ENCODE measurements at regions not wholly inside any gene's neighbourhood (a gene's known extent, or its start where the extent isn't known, plus 50 kb on each side); places are given as distances from the start of the nearest gene placed in this dataset.
"Not testable (repeated sequence)": the region's sequence is repeated elsewhere in the genome, so short reads cannot be mapped to it uniquely, and the experiment has no call there.

GRCh38 chr19:27861411-27861975 is 1351.5 kb downstream of the UQCRFS1 start:
- Mint-ChIP-seq H3K9me3 (peaks cover 72% of the 10 kb centered on the region), H3K4me3 (no peak overlapping the region), H3K36me3 (no peaks in the 10 kb centered on the region), H3K4me1 (no peaks in the 10 kb centered on the region), H3K27ac (no peak overlapping the region), H3K27me3 (no peaks in the 10 kb centered on the region)
- CTCF ChIA-PET: no interaction called here
- no peak for DNase-seq

GRCh38 chr19:27860309-27860934 is 1352.5 kb downstream of the UQCRFS1 start:
- no peaks in the 10 kb centered on the region for H3K4me1 Mint-ChIP-seq
- no peak overlapping the region for H3K4me3 Mint-ChIP-seq
- CTCF ChIA-PET: no interaction called here
- H3K27me3 Mint-ChIP-seq: no peaks in the 10 kb centered on the region
- H3K27ac Mint-ChIP-seq: no peak overlapping the region
- no peaks in the 10 kb centered on the region for H3K36me3 Mint-ChIP-seq
- no peak for DNase-seq
- H3K9me3 Mint-ChIP-seq: peaks cover 72% of the 10 kb centered on the region

- no peaks in the 10 kb centered on the region for H3K36me3 Mint-ChIP-seq
- no peak for DNase-seq
- H3K4me1 Mint-ChIP-seq: no peaks in the 10 kb centered on the region
- no peak overlapping the region for H3K27ac Mint-ChIP-seq
- CTCF ChIA-PET: no interaction called here
- H3K4me3 Mint-ChIP-seq: no peak overlapping the region
- peaks cover 70% of the 10 kb centered on the region for H3K9me3 Mint-ChIP-seq
- H3K27me3 Mint-ChIP-seq: no peaks in the 10 kb centered on the region
Measured at GRCh38 chr19:27859689-27860088, 1353.3 kb downstream of the UQCRFS1 start.

- Mint-ChIP-seq H3K9me3 (peaks cover 70% of the 10 kb centered on the region), H3K4me1 (no peaks in the 10 kb centered on the region), H3K27me3 (no peaks in the 10 kb centered on the region), H3K27ac (no peak overlapping the region), H3K4me3 (no peak overlapping the region), H3K36me3 (no peaks in the 10 kb centered on the region)
- CTCF ChIA-PET: no interaction called here
- no peak for DNase-seq
Measured at GRCh38 chr19:27858981-27859581, 1353.9 kb downstream of the UQCRFS1 start.

GRCh38 chr19:27852931-27853330 is 1360.0 kb downstream of the UQCRFS1 start:
- not testable (repeated sequence) for H3K27ac Mint-ChIP-seq, H3K36me3 Mint-ChIP-seq

GRCh38 chr19:27851543-27852060 is 1361.3 kb downstream of the UQCRFS1 start:
- Mint-ChIP-seq H3K36me3 (no peaks in the 10 kb centered on the region), H3K9me3 (peaks cover 65% of the 10 kb centered on the region), H3K4me1 (no peaks in the 10 kb centered on the region), H3K4me3 (no peak overlapping the region), H3K27me3 (no peaks in the 10 kb centered on the region), H3K27ac (no peak overlapping the region)
- CTCF ChIA-PET: no interaction called here
- no peak for DNase-seq

More at GRCh38 chr19:27852931-27853330, 1360.0 kb downstream of the UQCRFS1 start:
- H3K4me3 Mint-ChIP-seq, DNase-seq, H3K4me1 Mint-ChIP-seq, CTCF ChIA-PET, H3K27me3 Mint-ChIP-seq: not testable (repeated sequence)
- peaks cover 62% of the 10 kb centered on the region for H3K9me3 Mint-ChIP-seq

GRCh38 chr19:27851002-27851481 is 1361.9 kb downstream of the UQCRFS1 start:
- Mint-ChIP-seq H3K27me3 (no peaks in the 10 kb centered on the region), H3K27ac (no peak overlapping the region), H3K9me3 (peaks cover 65% of the 10 kb centered on the region), H3K36me3 (no peaks in the 10 kb centered on the region), H3K4me1 (no peaks in the 10 kb centered on the region), H3K4me3 (no peak overlapping the region)
- CTCF ChIA-PET: no interaction called here
- DNase-seq: no peak

- H3K4me1 Mint-ChIP-seq: no peaks in the 10 kb centered on the region
- H3K27me3 Mint-ChIP-seq: no peaks in the 10 kb centered on the region
- H3K9me3 Mint-ChIP-seq: peaks cover 71% of the 10 kb centered on the region
- no peak overlapping the region for H3K27ac Mint-ChIP-seq
- no peak for DNase-seq
- no peak overlapping the region for H3K4me3 Mint-ChIP-seq
- peaks cover 1% of the 10 kb centered on the region for H3K36me3 Mint-ChIP-seq
- CTCF ChIA-PET: no interaction called here
Measured at GRCh38 chr19:27846944-27847343, 1366.0 kb downstream of the UQCRFS1 start.

GRCh38 chr19:27844261-27844660 is 1368.7 kb downstream of the UQCRFS1 start:
- DNase-seq: no peak
- H3K36me3 Mint-ChIP-seq: peaks cover 1% of the 10 kb centered on the region
- H3K27ac Mint-ChIP-seq: no peak overlapping the region
- peaks cover 70% of the 10 kb centered on the region for H3K9me3 Mint-ChIP-seq
- no peak overlapping the region for H3K4me3 Mint-ChIP-seq
- H3K4me1 Mint-ChIP-seq: no peaks in the 10 kb centered on the region
- no peaks in the 10 kb centered on the region for H3K27me3 Mint-ChIP-seq
- CTCF ChIA-PET: no interaction called here

GRCh38 chr19:27843861-27844260 is 1369.1 kb downstream of the UQCRFS1 start:
- H3K27ac Mint-ChIP-seq: no peak overlapping the region
- no peaks in the 10 kb centered on the region for H3K4me1 Mint-ChIP-seq
- H3K36me3 Mint-ChIP-seq: peaks cover 1% of the 10 kb centered on the region
- CTCF ChIA-PET: no interaction called here
- peaks cover 70% of the 10 kb centered on the region for H3K9me3 Mint-ChIP-seq
- H3K27me3 Mint-ChIP-seq: no peaks in the 10 kb centered on the region
- DNase-seq: no peak
- no peak overlapping the region for H3K4me3 Mint-ChIP-seq

- CTCF ChIA-PET: no interaction called here
- no peaks in the 10 kb centered on the region for H3K4me1 Mint-ChIP-seq
- no peaks in the 10 kb centered on the region for H3K27me3 Mint-ChIP-seq
- H3K36me3 Mint-ChIP-seq: no peaks in the 10 kb centered on the region
- H3K9me3 Mint-ChIP-seq: peaks cover 32% of the 10 kb centered on the region
- DNase-seq: no peak
- no peak overlapping the region for H3K4me3 Mint-ChIP-seq
- H3K27ac Mint-ChIP-seq: no peak overlapping the region
Measured at GRCh38 chr19:27833031-27833430, 1379.9 kb downstream of the UQCRFS1 start.

- no peaks in the 10 kb centered on the region for H3K4me1 Mint-ChIP-seq
- H3K27ac Mint-ChIP-seq: no peak overlapping the region
- DNase-seq: no peak
- H3K27me3 Mint-ChIP-seq: no peaks in the 10 kb centered on the region
- H3K9me3 Mint-ChIP-seq: peaks cover 27% of the 10 kb centered on the region
- H3K36me3 Mint-ChIP-seq: no peaks in the 10 kb centered on the region
- CTCF ChIA-PET: no interaction called here
- no peak overlapping the region for H3K4me3 Mint-ChIP-seq
Measured at GRCh38 chr19:27828829-27829228, 1384.1 kb downstream of the UQCRFS1 start.

GRCh38 chr19:27824108-27824507 is 1388.8 kb downstream of the UQCRFS1 start:
- H3K27ac Mint-ChIP-seq: no peak overlapping the region
- no peaks in the 10 kb centered on the region for H3K4me1 Mint-ChIP-seq
- CTCF ChIA-PET: no interaction called here
- H3K4me3 Mint-ChIP-seq: no peak overlapping the region
- H3K36me3 Mint-ChIP-seq: no peaks in the 10 kb centered on the region
- H3K27me3 Mint-ChIP-seq: no peaks in the 10 kb centered on the region
- H3K9me3 Mint-ChIP-seq: peaks cover 38% of the 10 kb centered on the region
- DNase-seq: no peak

- Mint-ChIP-seq H3K4me1 (no peaks in the 10 kb centered on the region), H3K9me3 (peaks cover 37% of the 10 kb centered on the region), H3K27ac (no peak overlapping the region), H3K4me3 (no peak overlapping the region), H3K36me3 (no peaks in the 10 kb centered on the region), H3K27me3 (no peaks in the 10 kb centered on the region)
- CTCF ChIA-PET: no interaction called here
- no peak for DNase-seq
Measured at GRCh38 chr19:27822336-27822735, 1390.6 kb downstream of the UQCRFS1 start.

GRCh38 chr19:27821418-27822018 is 1391.4 kb downstream of the UQCRFS1 start:
- Mint-ChIP-seq H3K27me3 (no peaks in the 10 kb centered on the region), H3K27ac (peak overlapping the region; percentile 37), H3K9me3 (peaks cover 42% of the 10 kb centered on the region), H3K4me3 (no peak overlapping the region), H3K4me1 (no peaks in the 10 kb centered on the region), H3K36me3 (no peaks in the 10 kb centered on the region)
- CTCF ChIA-PET: no interaction called here
- no peak for DNase-seq
